ENCODE measurements at regions not wholly inside any gene's neighbourhood (a gene's known extent, or its start where the extent isn't known, plus 50 kb on each side); places are given as distances from the start of the nearest gene placed in this dataset.

GRCh38 chr13:76769271-76769791, 116.9 kb downstream of the KCTD12 start:
- Histone ChIP-seq H3K36me3 (no peaks in the 10 kb centered on the region), H3K27ac (no peak overlapping the region), H3K4me3 (no peak overlapping the region), H3K27me3 (no peaks in the 10 kb centered on the region), H3K9me3 (no peaks in the 10 kb centered on the region), H3K4me1 (peaks cover 0 to 15% (median 7%) of the 10 kb centered on the region in 9 donors)
- intact Hi-C loops (cut with DNase I), result loop anchor here in 2 of 10 donors (10.0 kb wide), 1 partner anchor 115 kb away; the partner anchor contains the start of gene KCTD12 (in 2 of the 2)
- ATAC-seq (no peak), DNase-seq (no peak)
- 65 to 72% methylated on average over 4 of the region's 4 CpGs for WGBS, 2 donors
- no peak for TF ChIP-seq CTCF (IDR thresholded peaks at IDR 0.05)

- 69 to 81% methylated on average over 1 of the region's 1 CpG for WGBS, 2 donors
- ATAC-seq (no peak), DNase-seq (no peak)
- H3K4me3 ChIP-seq, result no peak overlapping the region
- no peak overlapping the region for H3K27ac ChIP-seq
- no peak for TF ChIP-seq CTCF (IDR thresholded peaks at IDR 0.05)
- H3K9me3 ChIP-seq, result no peaks in the 10 kb centered on the region
- peaks cover 0 to 24% (median 15%) of the 10 kb centered on the region in 9 donors for H3K4me1 ChIP-seq
- intact Hi-C loops (cut with DNase I), result loop anchor here in 2 of 10 donors (10.0 kb wide), 1 partner anchor 116 kb away; the partner anchor contains the start of gene KCTD12 (in 2 of the 2)
- H3K27me3 ChIP-seq, result no peaks in the 10 kb centered on the region
- no peaks in the 10 kb centered on the region for H3K36me3 ChIP-seq
Observed at GRCh38 chr13:76768384-76768783, 117.8 kb downstream of the KCTD12 start.

DNA sequence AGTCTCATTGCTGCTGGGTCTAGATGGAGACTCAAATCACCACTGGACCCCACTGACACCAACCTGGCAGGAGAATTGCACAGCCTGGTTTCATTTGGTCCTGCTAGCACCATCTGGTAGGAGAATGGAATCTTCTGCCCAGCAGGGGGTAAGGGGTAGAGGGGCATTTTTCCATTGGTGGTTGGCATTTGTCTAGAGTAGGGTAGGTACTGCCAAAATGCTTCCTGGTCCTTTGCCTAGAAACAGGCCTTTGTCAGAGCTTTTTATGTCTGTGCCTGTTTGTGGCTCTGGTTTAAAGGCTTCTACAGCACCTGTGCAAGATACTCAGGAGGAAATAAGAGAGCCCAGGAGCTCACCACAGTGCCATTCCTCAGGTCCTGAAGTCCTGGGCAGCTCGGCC, 121.3 kb downstream of the KCTD12 start:
- Histone ChIP-seq H3K27ac (peak overlapping the region; percentile 52 to 85 (median 75)), H3K4me3 (peak overlapping the region in 7 of 10 donors; percentile 10 to 39 (median 25)), H3K27me3 (no peaks in the 10 kb centered on the region), H3K4me1 (peaks cover 0 to 32% (median 25%) of the 10 kb centered on the region in 9 donors), H3K36me3 (no peaks in the 10 kb centered on the region), H3K9me3 (no peaks in the 10 kb centered on the region)
- WGBS, 2 donors, result 94 to 100% methylated on average over 1 of the region's 1 CpG
- intact Hi-C loops (cut with DNase I), result loop anchor here in 4 of 10 donors (5.0 to 10.0 kb wide), 4 partner anchors 32 to 888 kb away; partner anchors contain the start of gene KCTD12 (in 2 of the 4)
- TF ChIP-seq CTCF (IDR thresholded peaks at IDR 0.05), result no peak
- DNase-seq, result no peak
- ATAC-seq, result peak in 1 of 8 donors; percentile 36

- peak; percentile 32 to 86 for DNase-seq
- no peak for TF ChIP-seq CTCF (IDR thresholded peaks at IDR 0.05)
- H3K4me3 ChIP-seq, result peak overlapping the region in 7 of 10 donors; percentile 10 to 39 (median 25)
- intact Hi-C loops (cut with DNase I), result loop anchor here in 4 of 10 donors (5.0 to 10.0 kb wide), 4 partner anchors 33 to 887 kb away; partner anchors contain the start of gene KCTD12 (in 2 of the 4)
- H3K4me1 ChIP-seq, result peaks cover 0 to 32% (median 25%) of the 10 kb centered on the region in 9 donors
- peak; percentile 93 to 99 (median 98) for ATAC-seq
- WGBS, 2 donors, result 34 to 44% methylated on average over 1 of the region's 1 CpG
- H3K27me3 ChIP-seq, result no peaks in the 10 kb centered on the region
- H3K27ac ChIP-seq, result peak overlapping the region; percentile 59 to 85 (median 78)
- no peaks in the 10 kb centered on the region for H3K9me3 ChIP-seq
- no peaks in the 10 kb centered on the region for H3K36me3 ChIP-seq
Observed at GRCh38 chr13:76764429-76764828, 121.8 kb downstream of the KCTD12 start.
